ENCODE measurements at regions not wholly inside any gene's neighbourhood (a gene's known extent, or its start where the extent isn't known, plus 50 kb on each side); places are given as distances from the start of the nearest gene placed in this dataset.

DNA sequence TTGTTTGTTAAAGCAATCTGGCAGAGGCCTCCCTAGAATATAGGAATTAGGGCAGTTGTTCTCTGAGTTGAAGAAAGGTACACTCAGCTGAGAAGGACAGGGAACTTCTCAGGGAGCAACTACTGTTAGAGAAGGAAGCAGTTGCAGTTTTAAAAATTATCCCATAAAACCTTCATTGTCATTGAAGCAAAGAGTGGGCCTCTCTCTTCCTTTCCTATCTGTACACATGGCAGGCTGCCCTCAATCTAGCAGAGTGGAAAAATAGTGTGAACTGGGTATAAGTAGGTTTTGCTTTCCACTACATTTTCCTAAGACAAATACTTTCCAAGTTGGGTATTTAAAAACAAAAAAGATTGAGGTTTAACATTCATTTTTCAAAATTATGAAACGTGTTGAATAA lies 236.7 kb upstream of the KLF14 start:
- DNase-seq, result no peak

GRCh38 chr7:130971297-130971696 lies 237.3 kb upstream of the KLF14 start:
- no peak for DNase-seq

DNA sequence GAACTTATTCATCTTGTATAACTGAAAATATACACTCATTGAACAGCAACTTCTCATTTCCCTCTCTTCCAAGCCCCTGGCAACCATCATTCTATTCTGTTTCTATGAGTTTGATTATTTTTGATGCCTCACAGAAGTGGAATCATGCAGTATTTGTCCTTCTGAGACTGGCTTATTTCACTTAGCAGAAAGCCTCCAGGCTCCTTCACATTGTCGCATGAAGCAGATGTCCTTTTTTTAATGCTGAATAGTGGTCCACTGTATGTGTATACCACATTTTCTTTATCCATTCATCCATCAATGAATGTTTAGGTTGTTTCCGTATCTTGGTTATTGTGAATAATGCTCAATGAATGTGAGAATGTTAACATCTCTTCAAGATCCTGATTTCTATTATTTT lies 238.2 kb upstream of the KLF14 start:
- no peak for DNase-seq

DNA sequence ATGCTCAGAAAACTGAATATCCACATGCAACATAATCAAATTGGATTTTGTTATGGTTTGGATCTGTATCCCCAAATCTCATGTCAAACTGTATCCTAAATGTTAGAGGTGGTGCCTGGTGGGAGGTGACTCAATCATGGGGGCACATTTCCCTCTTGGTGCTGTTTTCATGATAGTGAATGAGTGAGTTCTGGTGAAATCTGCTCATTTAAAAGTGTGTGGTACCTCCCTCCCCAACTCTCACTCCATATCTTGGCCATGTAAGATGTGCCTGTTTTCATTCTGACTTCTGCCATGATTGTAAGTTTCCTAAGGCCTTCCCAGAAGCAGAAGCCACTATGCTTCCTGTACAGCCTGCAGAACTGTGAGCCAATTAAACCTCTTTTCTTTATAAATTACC lies 239.6 kb upstream of the KLF14 start:
- no peak for DNase-seq

GRCh38 chr7:130974169-130974568 lies 240.2 kb upstream of the KLF14 start:
- DNase-seq, result no peak

GRCh38 chr7:130974794-130975193 lies 240.8 kb upstream of the KLF14 start:
- DNase-seq, result no peak

DNA sequence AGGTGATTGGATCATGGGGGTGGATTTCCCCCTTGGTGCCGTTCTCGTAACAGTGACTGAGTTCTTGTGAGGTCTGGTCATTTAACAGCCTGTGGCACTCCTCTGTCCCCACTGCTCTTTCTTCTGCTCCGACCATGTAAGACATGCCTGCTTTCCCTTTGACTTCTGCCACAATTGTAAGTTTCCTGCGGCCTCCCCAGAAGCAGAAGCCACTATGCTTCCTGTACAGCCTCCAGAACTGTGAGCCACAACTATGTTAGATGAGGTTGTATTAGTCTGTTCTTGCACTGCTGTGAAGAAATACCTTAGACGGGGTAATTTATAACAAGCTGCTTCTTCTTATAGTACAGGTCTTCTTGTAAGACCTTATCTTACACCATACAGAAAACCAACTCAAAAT lies 241.7 kb upstream of the KLF14 start:
- no peak for DNase-seq

DNA sequence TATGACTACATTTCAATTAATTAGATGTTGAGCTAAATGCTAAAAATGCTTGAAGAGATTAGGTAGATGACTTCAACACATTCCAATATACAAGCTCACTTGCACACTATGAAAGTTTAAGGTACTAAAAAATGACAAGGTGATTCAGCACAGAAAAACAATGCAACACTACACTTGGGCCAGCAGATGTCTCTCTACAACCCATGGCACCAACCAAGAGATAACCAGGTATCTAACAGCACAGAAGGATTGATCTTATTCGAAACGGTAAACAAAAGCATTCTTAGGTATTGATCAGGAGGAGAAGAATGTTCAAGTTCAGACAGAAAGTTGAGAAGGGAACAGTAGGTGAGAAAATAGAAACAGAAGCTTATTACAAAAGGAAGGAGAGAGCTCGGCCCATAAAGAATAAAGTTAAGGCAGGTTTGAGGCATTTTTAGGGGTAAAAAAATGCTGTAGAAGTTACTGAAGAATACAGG lies 248.2 kb upstream of the KLF14 start:
- no peak for DNase-seq

DNA sequence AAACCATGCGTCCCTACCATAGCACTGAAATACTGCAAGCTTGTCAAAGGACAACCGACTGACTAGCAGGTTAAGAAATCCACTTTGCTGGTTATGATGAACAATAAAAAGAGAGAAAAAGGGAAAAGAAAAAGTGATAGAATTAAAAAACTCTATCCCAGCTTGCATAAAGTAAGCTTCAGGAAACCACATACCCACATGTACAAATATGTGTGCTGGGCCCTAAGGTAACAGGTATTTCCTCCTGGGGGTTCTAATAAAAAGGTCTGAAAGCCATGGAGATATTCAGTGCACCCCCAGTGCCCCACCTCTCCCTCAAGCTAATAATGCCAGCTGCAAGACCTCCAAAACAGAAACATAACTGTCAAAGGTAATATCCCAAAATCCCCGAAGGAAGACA lies 248.6 kb upstream of the KLF14 start:
- DNase-seq, result no peak

GRCh38 chr7:130985361-130985760 lies 251.4 kb upstream of the KLF14 start:
- DNase-seq, result no peak

GRCh38 chr7:130986261-130986690 lies 252.3 kb upstream of the KLF14 start:
- DNase-seq, result no peak

DNA sequence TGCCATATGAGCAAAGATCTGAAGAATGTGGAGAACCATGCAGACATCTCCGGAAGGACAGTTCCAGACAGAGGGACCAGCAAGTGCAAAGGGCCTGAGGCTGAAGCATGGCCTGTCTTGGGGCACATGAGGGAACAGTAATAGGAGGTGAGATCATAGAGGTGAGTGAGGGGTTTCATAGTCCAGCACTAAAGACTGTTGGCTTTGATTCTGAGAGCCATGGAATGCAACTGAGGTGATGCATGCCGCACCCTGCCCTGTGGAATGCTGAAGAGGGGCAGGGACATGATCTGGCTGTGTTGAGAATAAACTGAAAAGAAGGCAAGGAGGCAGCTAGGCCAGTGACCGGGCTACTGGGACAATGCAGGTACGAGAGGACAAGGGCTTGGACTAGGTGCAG lies 253.1 kb upstream of the KLF14 start:
- DNase-seq, result no peak

GRCh38 chr7:130988443-130988842 lies 254.4 kb upstream of the KLF14 start:
- peak; percentile 3 for DNase-seq

DNA sequence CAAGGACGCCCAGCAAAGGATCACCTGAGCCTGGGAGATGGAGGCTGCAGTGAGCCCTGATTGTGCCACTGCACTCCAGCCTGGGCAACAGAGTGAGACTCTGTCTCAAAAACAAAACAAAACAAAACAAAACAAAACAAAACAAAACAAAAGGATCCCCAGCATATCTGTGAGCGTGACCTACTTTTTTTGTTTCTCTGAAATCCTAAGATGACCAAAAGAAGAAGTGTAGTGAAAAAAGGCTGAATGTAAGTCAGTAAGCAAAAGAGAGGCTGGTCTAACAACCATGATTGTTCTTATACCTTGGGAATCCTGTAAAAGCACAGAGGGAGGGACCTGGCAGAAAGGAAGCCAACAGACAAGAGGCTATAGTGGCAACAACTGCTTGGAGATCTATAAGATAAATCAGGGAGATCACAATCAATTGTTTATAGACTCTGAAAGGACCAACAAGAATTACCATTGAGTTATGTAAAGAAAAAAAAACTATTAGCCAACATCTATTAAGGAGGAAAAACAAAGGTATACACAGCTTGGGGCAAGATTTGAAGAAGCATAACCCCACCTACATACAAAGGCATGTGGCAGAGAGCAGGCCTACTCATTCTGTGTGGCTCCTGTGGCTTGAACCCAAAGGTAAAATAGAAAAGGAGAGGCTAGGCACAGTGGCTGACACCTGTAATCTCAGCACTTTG lies 255.2 kb upstream of the KLF14 start:
- DNase-seq, result no peak

- no peak for DNase-seq
These were observed 256.3 kb upstream of the KLF14 start for GRCh38 chr7:130990178-130990832.

GRCh38 chr7:130993671-130994365 lies 259.8 kb upstream of the KLF14 start:
- DNase-seq, result no peak

DNA sequence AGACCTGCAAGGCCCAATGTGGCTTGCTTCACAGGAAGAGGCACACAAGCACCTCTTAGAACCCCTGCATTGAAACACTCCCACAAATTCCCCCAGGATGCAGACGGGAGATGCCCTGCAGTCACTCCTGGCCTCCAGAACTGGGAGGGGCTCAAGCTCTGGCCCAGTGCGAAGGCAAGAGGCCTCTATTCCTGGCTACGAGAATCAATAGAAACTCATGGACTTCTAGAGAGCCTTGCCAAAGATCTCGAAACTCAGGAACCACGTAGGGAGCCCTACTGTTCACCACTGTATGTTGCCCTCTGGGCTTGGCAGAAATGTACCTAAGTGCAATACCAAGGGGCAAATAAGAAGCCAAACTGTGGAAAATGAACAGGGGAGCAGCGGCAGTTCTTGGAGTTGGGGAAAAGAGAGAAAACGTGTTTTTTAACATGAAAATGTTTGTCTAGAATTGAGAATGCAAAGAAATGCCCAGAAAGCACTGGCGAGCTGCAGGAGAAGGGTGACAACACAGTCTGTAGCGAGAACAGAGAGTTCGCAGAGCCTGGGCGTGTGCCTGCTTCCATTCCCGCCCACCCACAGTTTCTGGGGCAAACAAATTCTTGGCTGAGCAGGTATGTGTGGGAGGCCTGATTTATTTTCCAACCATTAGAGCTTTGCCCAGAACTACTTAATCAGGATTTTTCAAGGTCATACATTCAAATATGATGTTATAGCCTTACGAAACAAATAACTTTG lies 260.5 kb upstream of the KLF14 start:
- DNase-seq, result no peak

- no peak for DNase-seq
These were observed 261.5 kb upstream of the KLF14 start for GRCh38 chr7:130995252-130996081.

DNA sequence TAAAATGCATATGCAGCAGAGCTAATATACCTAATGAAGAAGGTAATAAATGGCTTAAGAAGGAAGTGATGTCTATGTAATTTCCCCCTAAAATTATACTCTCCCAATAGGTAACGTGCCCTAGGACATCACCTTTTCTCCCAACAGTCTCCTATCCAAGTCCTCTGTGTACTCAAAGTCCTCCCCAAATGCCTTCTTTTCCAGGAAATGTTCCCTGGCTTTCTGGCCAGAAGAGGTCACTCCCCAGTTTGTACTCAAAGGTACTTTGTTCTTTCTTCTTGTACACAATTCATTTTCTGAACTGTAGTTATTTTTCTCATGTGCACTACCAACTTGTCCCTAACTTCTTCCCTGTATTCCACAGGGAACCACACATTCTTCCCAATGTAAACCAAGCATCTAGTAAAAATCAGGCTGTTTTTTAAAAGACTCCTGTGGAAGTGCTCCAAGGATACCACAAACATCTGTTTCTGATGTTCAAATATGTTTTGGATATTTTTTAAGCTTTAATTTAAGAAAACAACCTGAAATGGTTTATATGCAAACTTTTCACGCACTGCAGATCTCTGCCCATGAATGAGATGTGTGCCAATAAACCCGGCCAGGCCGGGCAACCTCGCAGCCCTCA lies 262.3 kb upstream of the KLF14 start:
- DNase-seq, result no peak

- DNase-seq, result peak; percentile 25
These were observed 262.8 kb upstream of the KLF14 start for GRCh38 chr7:130996833-130997231.

GRCh38 chr7:130998993-130999602 lies 265.1 kb upstream of the KLF14 start:
- DNase-seq, result no peak

- DNase-seq, result no peak
These were observed 265.9 kb upstream of the KLF14 start for GRCh38 chr7:130999926-131000325.
